IMR-90 (cell line): ENCODE measurements at regions not wholly inside any gene's neighbourhood (a gene's known extent, or its start where the extent isn't known, plus 50 kb on each side); places are given as distances from the start of the nearest gene placed in this dataset.

ENCODE experiments used
- CEBPB ChIP-seq: IDR thresholded peaks from 2 replicates; pipeline ENCODE4 v1.6.1; 2012; ENCODE audit warnings: low read depth, low read length, improper control_type of control experiment
- CTCF ChIP-seq: conservative IDR thresholded peaks from 2 replicates; pipeline ENCODE4 v1.5.1; 2012; ENCODE audit warnings: mild to moderate bottlenecking, low read depth, low read length, improper control_type of control experiment
- ELK1 ChIP-seq: fragments of 150-350 bp; IDR thresholded peaks from 2 replicates; pipeline ENCODE4 v1.6.1; 2016; ENCODE audit warnings: low read depth, mild to moderate bottlenecking, low read length, moderate library complexity, borderline replicate concordance
- MAFK ChIP-seq: IDR thresholded peaks from 2 replicates; pipeline ENCODE4 v1.6.1; 2012; ENCODE audit warnings: low read depth, low read length, improper control_type of control experiment
- MAZ ChIP-seq: IDR thresholded peaks from 2 replicates; pipeline ENCODE4 v1.6.1; 2012; ENCODE audit warnings: low read depth, mild to moderate bottlenecking, low read length, improper control_type of control experiment, moderate library complexity, borderline replicate concordance
- MXI1 ChIP-seq: IDR thresholded peaks from 2 replicates; pipeline ENCODE4 v1.6.1; 2012; ENCODE audit warnings: low read depth, mild to moderate bottlenecking, low read length, moderate library complexity, borderline replicate concordance
- POLR2A ChIP-seq: IDR thresholded peaks from 2 replicates; pipeline ENCODE4 v1.6.1; 2012; ENCODE audit warnings: mild to moderate bottlenecking, low read depth, low read length
- RAD21 ChIP-seq: IDR thresholded peaks from 2 replicates; pipeline ENCODE4 v1.6.1; 2012; ENCODE audit warnings: low read length, improper control_type of control experiment
- RCOR1 ChIP-seq: IDR thresholded peaks from 2 replicates; pipeline ENCODE4 v1.6.1; 2012; ENCODE audit warnings: mild to moderate bottlenecking, low read length, improper control_type of control experiment; ENCODE audit not compliant: insufficient replicate concordance
- RFX5 ChIP-seq: IDR thresholded peaks from 2 replicates; pipeline ENCODE4 v1.8.0; 2012; ENCODE audit warnings: low read depth, mild to moderate bottlenecking, low read length, moderate library complexity
- SMC3 ChIP-seq: fragments of 150-350 bp; IDR thresholded peaks from 2 replicates; pipeline ENCODE4 v1.6.1; 2016; ENCODE audit warnings: low read depth, mild to moderate bottlenecking, antibody characterized with exemption, low read length, moderate library complexity
- USF2 ChIP-seq: fragments of 150-350 bp; IDR thresholded peaks from 2 replicates; pipeline ENCODE4 v1.6.1; 2017; ENCODE audit warnings: mild to moderate bottlenecking, antibody characterized with exemption, low read length, low read depth

GRCh38 chr14:25178255-25178654 lies 128.3 kb upstream of the STXBP6 start:
- TF ChIP-seq CTCF (no peak), POLR2A (no peak), ELK1 (no peak), SMC3 (no peak), MXI1 (no peak), USF2 (no peak), RCOR1 (no peak), CEBPB (no peak), MAFK (no peak), RFX5 (no peak), RAD21 (no peak), MAZ (no peak)
